Liver (tissue), 3 donors: ENCODE measurements at regions not wholly inside any gene's neighbourhood (a gene's known extent, or its start where the extent isn't known, plus 50 kb on each side); places are given as distances from the start of the nearest gene placed in this dataset.

Experiments
- EGR1 ChIP-seq, 2 donors: IDR thresholded peaks; 2 replicates each; pipeline ENCODE4 v1.6.1; 2016 to 2018; ENCODE audit warnings: antibody characterized with exemption in 2 of 2, low read depth in 2 of 2
- GABPA ChIP-seq, 2 donors: IDR thresholded peaks in 1 of 2; conservative IDR thresholded peaks in 1 of 2; 2 replicates each; pipeline ENCODE4 v1.6.1; 2016; ENCODE audit warnings: antibody characterized with exemption in 2 of 2, mild to moderate bottlenecking in 1 of 2, moderate library complexity in 1 of 2
- JUND ChIP-seq, 2 donors: IDR thresholded peaks; 2 replicates each; pipeline ENCODE4 v1.6.1; 2016; ENCODE audit warnings: antibody characterized with exemption in 2 of 2
- RAD21 ChIP-seq, 2 donors: IDR thresholded peaks; 2 replicates each; pipeline ENCODE4 v1.6.1; 2016; ENCODE audit warnings: antibody characterized with exemption in 2 of 2, mild to moderate bottlenecking in 2 of 2
- SP1 ChIP-seq: IDR thresholded peaks from 2 replicates; pipeline ENCODE4 v1.6.1; 2018; ENCODE audit warnings: antibody characterized with exemption, mild to moderate bottlenecking
- TAF1 ChIP-seq: conservative IDR thresholded peaks from 2 replicates; pipeline ENCODE4 v1.6.1; 2016; ENCODE audit warnings: antibody characterized with exemption, mild to moderate bottlenecking
- TF ChIP-seq, protein P1 (sequence below): fragments of 150-350 bp; IDR thresholded peaks from 2 replicates; pipeline ENCODE4 v1.5.1; 2017; ENCODE audit warnings: improper control_type of control experiment, low read depth, low read length; ENCODE audit not compliant: missing input control
- TF ChIP-seq, protein P2 (sequence below): IDR thresholded peaks from 2 replicates; pipeline ENCODE4 v1.6.1; 2016; ENCODE audit warnings: antibody characterized with exemption, mild to moderate bottlenecking
- TF ChIP-seq, protein P3 (sequence below): IDR thresholded peaks from 2 replicates; pipeline ENCODE4 v1.6.1; 2016; ENCODE audit warnings: antibody characterized with exemption
- TF ChIP-seq, protein P4 (sequence below): IDR thresholded peaks from 2 replicates; pipeline ENCODE4 v1.6.1; 2016; ENCODE audit warnings: antibody characterized with exemption
- donor health status: healthy.
- donor health status: healthy.

DNA sequence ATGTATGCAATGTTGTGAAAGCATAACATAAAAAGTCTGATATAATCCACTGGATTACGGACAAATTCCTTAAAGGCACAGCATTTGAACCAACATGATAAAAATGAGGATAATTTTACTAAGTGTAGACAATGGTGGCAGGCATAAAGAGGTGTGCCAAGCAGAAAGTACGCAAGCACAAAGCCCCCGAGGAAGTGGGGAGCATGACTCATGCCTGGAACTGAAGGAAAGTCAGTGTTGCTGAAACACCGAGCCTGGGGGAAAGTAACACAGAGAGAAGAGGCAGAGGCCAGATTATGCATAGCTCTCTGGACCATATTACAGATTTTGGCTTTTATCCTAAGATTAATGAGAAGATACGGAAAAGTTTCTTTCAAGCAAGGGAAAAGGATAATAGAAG lies 490.0 kb upstream of the PHF14 start:
- TF ChIP-seq, protein P1, sequence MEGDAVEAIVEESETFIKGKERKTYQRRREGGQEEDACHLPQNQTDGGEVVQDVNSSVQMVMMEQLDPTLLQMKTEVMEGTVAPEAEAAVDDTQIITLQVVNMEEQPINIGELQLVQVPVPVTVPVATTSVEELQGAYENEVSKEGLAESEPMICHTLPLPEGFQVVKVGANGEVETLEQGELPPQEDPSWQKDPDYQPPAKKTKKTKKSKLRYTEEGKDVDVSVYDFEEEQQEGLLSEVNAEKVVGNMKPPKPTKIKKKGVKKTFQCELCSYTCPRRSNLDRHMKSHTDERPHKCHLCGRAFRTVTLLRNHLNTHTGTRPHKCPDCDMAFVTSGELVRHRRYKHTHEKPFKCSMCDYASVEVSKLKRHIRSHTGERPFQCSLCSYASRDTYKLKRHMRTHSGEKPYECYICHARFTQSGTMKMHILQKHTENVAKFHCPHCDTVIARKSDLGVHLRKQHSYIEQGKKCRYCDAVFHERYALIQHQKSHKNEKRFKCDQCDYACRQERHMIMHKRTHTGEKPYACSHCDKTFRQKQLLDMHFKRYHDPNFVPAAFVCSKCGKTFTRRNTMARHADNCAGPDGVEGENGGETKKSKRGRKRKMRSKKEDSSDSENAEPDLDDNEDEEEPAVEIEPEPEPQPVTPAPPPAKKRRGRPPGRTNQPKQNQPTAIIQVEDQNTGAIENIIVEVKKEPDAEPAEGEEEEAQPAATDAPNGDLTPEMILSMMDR, result no peak
- TF ChIP-seq EGR1 (IDR thresholded peaks at IDR 0.05; ENCODE audit: low read depth in 2 of 2) (no peak), GABPA (IDR thresholded peaks at IDR 0.05 in 1 of 2, conservative IDR thresholded peaks at IDR 0.05 in 1 of 2) (no peak), JUND (IDR thresholded peaks at IDR 0.05) (no peak), RAD21 (IDR thresholded peaks at IDR 0.05) (no peak), TAF1 (no peak), SP1 (no peak)
- TF ChIP-seq, protein P2, sequence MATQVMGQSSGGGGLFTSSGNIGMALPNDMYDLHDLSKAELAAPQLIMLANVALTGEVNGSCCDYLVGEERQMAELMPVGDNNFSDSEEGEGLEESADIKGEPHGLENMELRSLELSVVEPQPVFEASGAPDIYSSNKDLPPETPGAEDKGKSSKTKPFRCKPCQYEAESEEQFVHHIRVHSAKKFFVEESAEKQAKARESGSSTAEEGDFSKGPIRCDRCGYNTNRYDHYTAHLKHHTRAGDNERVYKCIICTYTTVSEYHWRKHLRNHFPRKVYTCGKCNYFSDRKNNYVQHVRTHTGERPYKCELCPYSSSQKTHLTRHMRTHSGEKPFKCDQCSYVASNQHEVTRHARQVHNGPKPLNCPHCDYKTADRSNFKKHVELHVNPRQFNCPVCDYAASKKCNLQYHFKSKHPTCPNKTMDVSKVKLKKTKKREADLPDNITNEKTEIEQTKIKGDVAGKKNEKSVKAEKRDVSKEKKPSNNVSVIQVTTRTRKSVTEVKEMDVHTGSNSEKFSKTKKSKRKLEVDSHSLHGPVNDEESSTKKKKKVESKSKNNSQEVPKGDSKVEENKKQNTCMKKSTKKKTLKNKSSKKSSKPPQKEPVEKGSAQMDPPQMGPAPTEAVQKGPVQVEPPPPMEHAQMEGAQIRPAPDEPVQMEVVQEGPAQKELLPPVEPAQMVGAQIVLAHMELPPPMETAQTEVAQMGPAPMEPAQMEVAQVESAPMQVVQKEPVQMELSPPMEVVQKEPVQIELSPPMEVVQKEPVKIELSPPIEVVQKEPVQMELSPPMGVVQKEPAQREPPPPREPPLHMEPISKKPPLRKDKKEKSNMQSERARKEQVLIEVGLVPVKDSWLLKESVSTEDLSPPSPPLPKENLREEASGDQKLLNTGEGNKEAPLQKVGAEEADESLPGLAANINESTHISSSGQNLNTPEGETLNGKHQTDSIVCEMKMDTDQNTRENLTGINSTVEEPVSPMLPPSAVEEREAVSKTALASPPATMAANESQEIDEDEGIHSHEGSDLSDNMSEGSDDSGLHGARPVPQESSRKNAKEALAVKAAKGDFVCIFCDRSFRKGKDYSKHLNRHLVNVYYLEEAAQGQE, result no peak
- TF ChIP-seq, protein P3, sequence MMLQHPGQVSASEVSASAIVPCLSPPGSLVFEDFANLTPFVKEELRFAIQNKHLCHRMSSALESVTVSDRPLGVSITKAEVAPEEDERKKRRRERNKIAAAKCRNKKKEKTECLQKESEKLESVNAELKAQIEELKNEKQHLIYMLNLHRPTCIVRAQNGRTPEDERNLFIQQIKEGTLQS, result no peak
- TF ChIP-seq, protein P4, sequence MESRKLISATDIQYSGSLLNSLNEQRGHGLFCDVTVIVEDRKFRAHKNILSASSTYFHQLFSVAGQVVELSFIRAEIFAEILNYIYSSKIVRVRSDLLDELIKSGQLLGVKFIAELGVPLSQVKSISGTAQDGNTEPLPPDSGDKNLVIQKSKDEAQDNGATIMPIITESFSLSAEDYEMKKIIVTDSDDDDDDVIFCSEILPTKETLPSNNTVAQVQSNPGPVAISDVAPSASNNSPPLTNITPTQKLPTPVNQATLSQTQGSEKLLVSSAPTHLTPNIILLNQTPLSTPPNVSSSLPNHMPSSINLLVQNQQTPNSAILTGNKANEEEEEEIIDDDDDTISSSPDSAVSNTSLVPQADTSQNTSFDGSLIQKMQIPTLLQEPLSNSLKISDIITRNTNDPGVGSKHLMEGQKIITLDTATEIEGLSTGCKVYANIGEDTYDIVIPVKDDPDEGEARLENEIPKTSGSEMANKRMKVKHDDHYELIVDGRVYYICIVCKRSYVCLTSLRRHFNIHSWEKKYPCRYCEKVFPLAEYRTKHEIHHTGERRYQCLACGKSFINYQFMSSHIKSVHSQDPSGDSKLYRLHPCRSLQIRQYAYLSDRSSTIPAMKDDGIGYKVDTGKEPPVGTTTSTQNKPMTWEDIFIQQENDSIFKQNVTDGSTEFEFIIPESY, result no peak
